Prostate gland (tissue), 2 donors: ENCODE measurements at regions not wholly inside any gene's neighbourhood (a gene's known extent, or its start where the extent isn't known, plus 50 kb on each side); places are given as distances from the start of the nearest gene placed in this dataset.

Experiments used
- DNase-seq: peaks from one replicate; pipeline ENCODE4 v3.0.0-alpha.2; 2019; ENCODE audit warnings: low spot score
- H3K27ac ChIP-seq, 2 donors: fragments of 200-600 bp; sonication (generic); 2 replicates each; pipeline ENCODE4 v1.5.1; 2017 to 2019
- H3K27me3 ChIP-seq: fragments of 200-600 bp; sonication (generic); replicated peaks from 2 replicates; pipeline ENCODE4 v1.5.1; 2019; ENCODE audit not compliant: insufficient read depth
- H3K36me3 ChIP-seq, 2 donors: fragments of 200-600 bp; sonication (generic); 1 replicate in 1 of 2; 2 replicates in 1 of 2; pipeline versions ENCODE4 v1.5.1 to v1.8.1; 2017 to 2019
- H3K4me1 ChIP-seq: fragments of 200-600 bp; sonication (generic); replicated peaks from 2 replicates; pipeline ENCODE4 v1.5.1; 2019
- H3K4me3 ChIP-seq, 2 donors: fragments of 200-600 bp; sonication (generic); 2 replicates each; pipeline ENCODE4 v1.5.1; 2017 to 2019
- H3K9me3 ChIP-seq: fragments of 200-600 bp; sonication (generic); 2 replicates; pipeline ENCODE4 v1.5.1; 2017
- CTCF ChIP-seq, 4 experiments: fragments of 200-600 bp in 2 of 4; fragments of 450-650 bp in 2 of 4; sonication (generic) in 2 of 4; IDR thresholded peaks; 1 replicate in 3 of 4; 2 replicates in 1 of 4; pipeline ENCODE4 v1.5.1; 2016 to 2019; ENCODE audit warnings: antibody characterized with exemption in 4 of 4, mild to moderate bottlenecking in 2 of 4, moderate library complexity in 2 of 4
- POLR2A ChIP-seq: fragments of 450-650 bp; IDR thresholded peaks from one replicate; pipeline ENCODE4 v1.6.1; 2016; ENCODE audit warnings: antibody characterized with exemption, mild to moderate bottlenecking
- POLR2AphosphoS5 ChIP-seq: sonication (generic); formaldehyde crosslinking; IDR thresholded peaks from one replicate; pipeline ENCODE4 v1.6.1; 2017; ENCODE audit warnings: antibody characterized with exemption
- WGBS: methylation state at CpG from one replicate; pipeline ENCODE4 v1.1.5; 2018; 5-methylcytosine and 5-hydroxymethylcytosine counted together
- intact Hi-C: fragments of 100-400 bp; cut with DNase I; formaldehyde crosslinking; loops from one replicate; pipeline ENCODE4 v1.14.2; 2022

GRCh38 chr10:2014541-2014940 lies 277.2 kb upstream of the ADARB2 start:
- Histone ChIP-seq H3K4me3 (no peak overlapping the region), H3K27ac (no peak overlapping the region), H3K9me3 (no peaks in the 10 kb centered on the region), H3K27me3 (no peaks in the 10 kb centered on the region), H3K36me3 (no peaks in the 10 kb centered on the region), H3K4me1 (no peaks in the 10 kb centered on the region)
- intact Hi-C loops: no loop called here
- TF ChIP-seq CTCF (IDR thresholded peaks at IDR 0.05): no peak
- DNase-seq: no peak
- 93% methylated on average over 12 of the region's 12 CpGs for WGBS

GRCh38 chr10:2012209-2012608 lies 274.9 kb upstream of the ADARB2 start:
- Histone ChIP-seq H3K36me3 (no peaks in the 10 kb centered on the region), H3K9me3 (no peaks in the 10 kb centered on the region), H3K4me3 (no peak overlapping the region), H3K27me3 (no peaks in the 10 kb centered on the region), H3K4me1 (no peaks in the 10 kb centered on the region), H3K27ac (no peak overlapping the region)
- DNase-seq: no peak
- intact Hi-C loops: no loop called here
- 91% methylated on average over 5 of the region's 5 CpGs for WGBS
- TF ChIP-seq POLR2A (no peak), POLR2AphosphoS5 (no peak), CTCF (IDR thresholded peaks at IDR 0.05) (no peak)

DNA sequence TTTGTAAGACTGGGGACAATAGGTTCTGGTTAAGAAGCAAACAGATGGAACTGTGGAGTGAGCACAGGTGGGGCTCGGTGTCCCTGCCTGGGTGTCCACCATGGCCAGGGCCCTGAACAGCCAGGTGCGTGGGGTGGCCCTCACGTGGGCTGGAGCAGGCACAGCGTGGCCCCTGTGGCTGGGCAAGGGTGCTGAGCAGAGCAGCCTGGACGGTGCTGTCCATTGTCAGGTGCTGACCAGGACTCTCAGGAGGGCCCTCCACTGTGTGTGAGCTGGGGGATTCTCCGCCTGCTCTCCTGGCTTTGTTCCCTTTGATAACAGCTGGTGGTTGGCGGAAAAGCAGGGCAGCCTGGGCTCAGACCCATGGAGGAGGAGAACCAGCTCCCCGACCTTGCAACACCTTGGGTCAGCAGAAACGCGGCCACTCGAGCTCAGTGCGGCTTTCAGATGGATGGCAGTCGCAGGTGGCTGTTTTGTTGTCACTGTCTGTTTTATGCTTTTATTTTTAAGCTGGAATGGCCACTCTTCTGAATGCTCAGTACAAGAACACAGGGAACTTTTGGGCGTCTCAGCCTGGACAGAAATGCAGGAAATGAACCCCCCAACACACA lies 273.9 kb upstream of the ADARB2 start:
- no peak overlapping the region for H3K27ac ChIP-seq
- TF ChIP-seq POLR2A (no peak), CTCF (IDR thresholded peaks at IDR 0.05) (no peak), POLR2AphosphoS5 (no peak)

GRCh38 chr10:2005546-2005945 lies 268.2 kb upstream of the ADARB2 start:
- Histone ChIP-seq H3K9me3 (no peaks in the 10 kb centered on the region), H3K4me3 (no peak overlapping the region), H3K27me3 (no peaks in the 10 kb centered on the region), H3K36me3 (no peaks in the 10 kb centered on the region), H3K27ac (no peak overlapping the region), H3K4me1 (no peaks in the 10 kb centered on the region)
- TF ChIP-seq CTCF (IDR thresholded peaks at IDR 0.05) (no peak), POLR2AphosphoS5 (no peak), POLR2A (no peak)
- DNase-seq: no peak
- intact Hi-C loops: no loop called here
- 91% methylated on average over 8 of the region's 8 CpGs for WGBS

More for the DNA sequence above, 273.9 kb upstream of the ADARB2 start:
- DNase-seq: no peak
- intact Hi-C loops: no loop called here
- H3K36me3 ChIP-seq: no peaks in the 10 kb centered on the region
- H3K27me3 ChIP-seq: no peaks in the 10 kb centered on the region
- H3K4me3 ChIP-seq: no peak overlapping the region
- WGBS: 65% methylated on average over 14 of the region's 14 CpGs
- H3K9me3 ChIP-seq: no peaks in the 10 kb centered on the region
- H3K4me1 ChIP-seq: no peaks in the 10 kb centered on the region

DNA sequence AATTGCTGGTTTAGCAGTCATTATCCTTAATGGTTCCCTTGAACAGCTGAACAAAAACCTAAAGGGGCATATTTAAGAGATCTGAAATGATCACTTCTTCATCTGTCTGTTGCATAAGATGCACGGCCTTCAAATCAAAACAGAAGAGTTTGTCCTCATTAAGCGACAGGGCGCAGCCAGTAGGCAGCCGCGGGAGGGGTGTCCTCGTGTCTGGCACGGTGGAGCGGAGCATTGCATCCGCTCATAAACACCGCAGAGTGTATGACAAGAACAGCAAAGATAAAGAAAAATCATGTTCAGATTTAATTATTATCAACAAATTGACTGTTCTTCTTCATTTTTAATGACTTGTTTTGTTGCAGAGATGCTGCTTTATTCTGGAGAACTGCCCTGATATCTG lies 255.6 kb upstream of the ADARB2 start:
- Histone ChIP-seq H3K4me1 (no peaks in the 10 kb centered on the region), H3K4me3 (no peak overlapping the region), H3K36me3 (no peaks in the 10 kb centered on the region), H3K27ac (no peak overlapping the region), H3K9me3 (no peaks in the 10 kb centered on the region), H3K27me3 (no peaks in the 10 kb centered on the region)
- intact Hi-C loops: no loop called here
- 89% methylated on average over 10 of the region's 10 CpGs for WGBS
- no peak for DNase-seq
- no peak for TF ChIP-seq POLR2A
- TF ChIP-seq POLR2AphosphoS5: no peak
- TF ChIP-seq CTCF (IDR thresholded peaks at IDR 0.05): no peak
